Aorta (tissue), 5 donors: ENCODE measurements at regions not wholly inside any gene's neighbourhood (a gene's known extent, or its start where the extent isn't known, plus 50 kb on each side); places are given as distances from the start of the nearest gene placed in this dataset.

Source experiments
- ATAC-seq: fragments of 200-7000 bp; cut with Tn5 transposase; one replicate; pipeline ENCODE4 v1.9.1; 2022; ENCODE audit warnings: moderate library complexity; ENCODE audit not compliant: low FRiP score
- DNase-seq, 2 donors: peaks; one replicate each; pipeline ENCODE4 v3.0.0-alpha.2; 2020
- H3K27ac ChIP-seq, 2 donors: one replicate each; pipeline ENCODE4 v1.5.1; 2013; ENCODE audit warnings: low read length in 2 of 2, mild to moderate bottlenecking in 2 of 2, moderate library complexity in 2 of 2, control low read depth in 1 of 2, inconsistent platforms in 1 of 2, low read depth in 1 of 2
- H3K27me3 ChIP-seq, 2 donors: one replicate each; pipeline ENCODE4 v1.6.1; 2013; ENCODE audit warnings: control low read depth in 1 of 2, low read length in 1 of 2, mild to moderate bottlenecking in 1 of 2, moderate library complexity in 1 of 2; ENCODE audit not compliant: insufficient read depth in 2 of 2, control insufficient read depth in 1 of 2
- H3K36me3 ChIP-seq, 2 donors: one replicate each; pipeline ENCODE4 v1.6.1; 2013; ENCODE audit warnings: control low read depth in 1 of 2, low read length in 1 of 2, mild to moderate bottlenecking in 1 of 2; ENCODE audit not compliant: insufficient read depth in 2 of 2, control insufficient read depth in 1 of 2
- H3K4me1 ChIP-seq, 2 donors: one replicate each; pipeline ENCODE4 v1.6.1; 2013; ENCODE audit warnings: low read length in 2 of 2, control low read depth in 1 of 2, mild to moderate bottlenecking in 1 of 2, moderate library complexity in 1 of 2; ENCODE audit not compliant: insufficient read depth in 2 of 2, control insufficient read depth in 1 of 2
- H3K4me3 ChIP-seq, 2 donors: one replicate each; pipeline ENCODE4 v1.5.1; 2013; ENCODE audit warnings: low read length in 2 of 2, control low read depth in 1 of 2, mild to moderate bottlenecking in 1 of 2
- H3K9me3 ChIP-seq: one replicate; pipeline ENCODE4 v1.6.1; 2013; ENCODE audit warnings: mild to moderate bottlenecking, low read length; ENCODE audit not compliant: control insufficient read depth
- WGBS, 2 donors: extraction: QIAGEN DNeasy Blood & Tissue Kit; methylation state at CpG; one replicate each; pipeline ENCODE4 v1.1.7; 2013; 5-methylcytosine and 5-hydroxymethylcytosine counted together
- intact Hi-C, 2 donors: fragments of 100-400 bp; cut with DNase I; formaldehyde crosslinking; loops; one replicate each; pipeline versions ENCODE4 v1.14.2 to v1.15.0; 2022
- donor health status: healthy with polysubstance abuse.
- donor health status: Bipolar disorder and iron deficiency.
- donor health status: DM: no; HTN: no; CAD: no.
- donor health status: DM: no; HTN: no; CAD: no.
- donor health status: DM: yes; HTN: yes; CAD: no.

DNA sequence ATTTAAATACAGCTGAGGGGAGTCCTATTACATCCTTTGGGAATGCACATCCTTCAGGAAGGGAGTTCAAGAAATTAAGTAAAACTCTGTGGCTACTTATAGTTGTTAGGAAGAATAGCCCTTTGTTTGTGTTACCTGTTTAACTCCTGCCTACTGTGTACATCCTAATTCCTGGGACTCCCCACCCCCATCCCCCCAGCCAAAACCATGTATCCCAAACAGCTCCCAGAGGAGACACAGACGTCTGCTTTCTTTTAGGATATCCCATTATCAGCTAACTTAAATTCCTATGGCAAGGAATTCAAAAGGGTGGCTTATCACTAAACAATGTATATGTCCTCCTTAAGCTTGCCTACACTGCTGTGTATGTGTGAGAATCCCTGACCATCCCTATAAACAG lies 581.7 kb downstream of the DIPK2A start:
- Histone ChIP-seq H3K4me1 (no peaks in the 10 kb centered on the region), H3K4me3 (no peak overlapping the region), H3K36me3 (no peaks in the 10 kb centered on the region), H3K27me3 (no peaks in the 10 kb centered on the region), H3K27ac (no peak overlapping the region), H3K9me3 (no peaks in the 10 kb centered on the region)
- DNase-seq = no peak
- WGBS, 2 donors = 72 to 81% methylated on average over 1 of the region's 1 CpG
- intact Hi-C loops = no loop called here
- no peak for ATAC-seq

DNA sequence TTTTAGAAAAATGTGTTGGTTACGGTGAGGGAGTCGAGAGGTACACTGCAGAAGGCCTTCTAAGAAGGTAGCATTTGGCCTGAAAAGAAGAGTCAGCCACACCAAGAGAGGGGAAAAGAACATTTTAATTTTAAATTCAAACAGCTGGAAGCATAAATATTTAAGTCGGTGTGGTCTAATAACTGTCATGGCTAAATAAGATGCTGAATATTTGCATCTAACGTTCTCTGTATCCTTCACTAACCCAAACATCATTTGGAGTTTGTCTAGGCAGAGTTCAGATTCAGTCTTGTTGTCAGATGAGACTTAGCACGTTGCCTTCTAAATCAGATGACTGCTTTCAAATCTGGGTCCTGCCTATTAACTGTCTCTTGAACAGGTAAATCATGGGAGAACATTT lies 583.3 kb downstream of the DIPK2A start:
- no peaks in the 10 kb centered on the region for H3K27me3 ChIP-seq
- ATAC-seq = no peak
- no peaks in the 10 kb centered on the region for H3K36me3 ChIP-seq
- 77 to 88% methylated on average over 5 of the region's 5 CpGs for WGBS, 2 donors
- H3K4me1 ChIP-seq = no peaks in the 10 kb centered on the region
- H3K27ac ChIP-seq = no peak overlapping the region
- intact Hi-C loops = no loop called here
- no peak overlapping the region for H3K4me3 ChIP-seq
- H3K9me3 ChIP-seq = no peaks in the 10 kb centered on the region
- DNase-seq = no peak

DNA sequence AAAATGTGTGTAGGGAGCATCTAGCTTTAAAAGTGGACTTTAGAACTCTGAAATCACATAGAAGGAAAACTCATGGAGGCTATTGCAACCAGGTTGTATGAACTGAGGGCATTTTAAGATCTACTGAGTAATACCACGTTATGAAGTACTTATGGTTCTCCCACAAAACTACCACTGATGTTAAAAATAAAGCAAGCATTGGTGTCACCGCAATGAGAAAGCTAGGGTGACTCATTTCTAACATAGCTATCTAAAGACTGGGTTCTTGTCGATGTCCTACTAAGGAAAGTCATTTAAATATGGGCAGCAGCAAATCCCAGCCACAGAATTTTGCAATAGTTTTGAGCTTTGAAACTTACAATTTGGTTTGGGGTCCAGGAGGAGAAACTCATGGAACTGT lies 584.8 kb downstream of the DIPK2A start:
- Histone ChIP-seq H3K9me3 (no peaks in the 10 kb centered on the region), H3K36me3 (no peaks in the 10 kb centered on the region), H3K4me3 (no peak overlapping the region), H3K27ac (no peak overlapping the region), H3K4me1 (no peaks in the 10 kb centered on the region), H3K27me3 (no peaks in the 10 kb centered on the region)
- no peak for DNase-seq
- intact Hi-C loops = no loop called here
- ATAC-seq = no peak
- WGBS, 2 donors = 73 to 79% methylated on average over 3 of the region's 3 CpGs

DNA sequence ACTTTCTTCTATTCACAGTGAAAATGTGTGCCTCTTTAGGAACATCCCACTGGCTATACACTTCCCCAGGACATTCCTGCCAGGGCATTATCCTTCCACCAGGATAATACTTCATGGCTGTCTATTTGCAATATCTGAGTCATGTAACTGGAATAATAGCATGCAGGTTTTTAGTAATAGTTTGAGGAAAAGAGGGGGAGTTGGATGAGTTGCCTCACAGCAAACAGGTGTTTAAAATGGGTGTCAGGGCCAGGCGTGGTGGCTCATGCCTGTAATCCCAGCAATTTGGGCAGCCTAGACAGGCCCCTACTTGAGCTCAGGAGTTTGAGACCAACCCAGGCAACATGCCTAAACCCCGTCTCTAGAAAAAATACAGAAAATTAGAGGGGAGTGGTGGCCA lies 585.9 kb downstream of the DIPK2A start:
- intact Hi-C loops = no loop called here
- Histone ChIP-seq H3K27me3 (no peaks in the 10 kb centered on the region), H3K36me3 (no peaks in the 10 kb centered on the region), H3K27ac (no peak overlapping the region), H3K4me1 (no peaks in the 10 kb centered on the region), H3K9me3 (no peaks in the 10 kb centered on the region), H3K4me3 (no peak overlapping the region)
- DNase-seq = no peak
- no peak for ATAC-seq
- WGBS, 2 donors = 98 to 100% methylated on average over 2 of the region's 2 CpGs

DNA sequence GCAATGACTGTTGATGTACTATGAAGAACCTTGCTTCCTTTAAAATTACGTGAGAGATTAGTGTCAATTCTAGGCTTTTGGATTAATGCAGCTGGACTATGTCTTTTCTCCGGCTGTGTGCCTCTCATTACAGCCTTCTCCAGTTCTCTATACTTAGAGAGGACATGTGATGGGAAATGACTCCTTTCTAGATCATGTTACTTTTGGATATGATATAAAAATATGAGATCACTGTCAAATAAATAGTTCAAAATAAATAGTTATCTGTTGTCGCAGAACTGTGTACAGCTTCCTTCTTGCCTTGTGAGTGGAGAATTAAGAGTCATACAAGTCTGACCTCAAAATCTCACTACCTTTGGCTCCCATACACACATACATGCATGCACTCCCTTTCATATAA lies 592.4 kb downstream of the DIPK2A start:
- 37 to 46% methylated on average over 3 of the region's 3 CpGs for WGBS, 2 donors
- ATAC-seq = no peak
- Histone ChIP-seq H3K36me3 (no peaks in the 10 kb centered on the region), H3K4me1 (no peaks in the 10 kb centered on the region), H3K9me3 (no peaks in the 10 kb centered on the region), H3K27me3 (no peaks in the 10 kb centered on the region), H3K4me3 (no peak overlapping the region), H3K27ac (no peak overlapping the region)
- no peak for DNase-seq
- intact Hi-C loops = no loop called here

DNA sequence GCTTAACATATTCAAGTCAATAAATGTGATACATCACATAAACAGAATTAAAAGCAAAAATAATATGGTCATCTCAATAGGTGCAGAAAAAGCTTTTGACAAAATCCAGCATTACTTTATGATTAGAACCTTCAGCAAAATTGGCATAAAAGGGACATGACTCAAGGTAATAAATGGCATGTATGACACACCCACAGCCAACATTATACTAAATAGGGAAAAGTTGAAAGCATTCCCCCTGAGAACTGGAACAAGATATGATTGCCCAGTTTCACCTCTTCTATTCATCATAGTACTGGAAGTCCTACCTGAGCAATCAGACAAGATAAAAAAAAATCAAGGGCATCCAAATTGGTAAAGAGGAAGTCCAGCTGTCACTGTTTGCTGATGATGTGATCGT lies 594.7 kb downstream of the DIPK2A start:
- WGBS, 2 donors = 97 to 98% methylated on average over 1 of the region's 1 CpG
- Histone ChIP-seq H3K36me3 (no peaks in the 10 kb centered on the region), H3K27me3 (no peaks in the 10 kb centered on the region), H3K27ac (no peak overlapping the region), H3K4me3 (no peak overlapping the region), H3K9me3 (no peaks in the 10 kb centered on the region), H3K4me1 (no peaks in the 10 kb centered on the region)
- intact Hi-C loops = no loop called here
- ATAC-seq (no peak), DNase-seq (no peak)

DNA sequence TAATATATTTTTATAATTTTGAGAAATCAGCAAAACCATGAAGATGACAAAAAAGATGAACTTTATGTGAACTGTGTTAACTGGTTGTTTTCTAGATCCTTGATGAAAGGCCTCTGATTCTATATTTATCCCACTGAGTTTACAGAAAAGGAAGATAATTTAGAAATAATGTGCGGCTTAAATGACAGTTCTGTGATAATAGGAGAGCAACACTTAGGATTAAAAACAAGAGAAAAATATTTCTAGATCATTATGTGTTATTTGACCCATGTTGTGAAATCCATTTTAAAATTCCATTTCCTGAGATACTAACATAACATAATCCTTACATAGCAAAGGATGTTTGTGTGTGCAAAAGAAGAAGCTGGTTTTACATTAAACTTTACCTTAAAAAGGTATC lies 598.0 kb downstream of the DIPK2A start:
- no peaks in the 10 kb centered on the region for H3K36me3 ChIP-seq
- 84 to 90% methylated on average over 1 of the region's 1 CpG for WGBS, 2 donors
- DNase-seq (no peak), ATAC-seq (no peak)
- no peaks in the 10 kb centered on the region for H3K4me1 ChIP-seq
- no peaks in the 10 kb centered on the region for H3K27me3 ChIP-seq
- intact Hi-C loops = no loop called here
- H3K9me3 ChIP-seq = no peaks in the 10 kb centered on the region
- no peak overlapping the region for H3K27ac ChIP-seq
- H3K4me3 ChIP-seq = no peak overlapping the region

DNA sequence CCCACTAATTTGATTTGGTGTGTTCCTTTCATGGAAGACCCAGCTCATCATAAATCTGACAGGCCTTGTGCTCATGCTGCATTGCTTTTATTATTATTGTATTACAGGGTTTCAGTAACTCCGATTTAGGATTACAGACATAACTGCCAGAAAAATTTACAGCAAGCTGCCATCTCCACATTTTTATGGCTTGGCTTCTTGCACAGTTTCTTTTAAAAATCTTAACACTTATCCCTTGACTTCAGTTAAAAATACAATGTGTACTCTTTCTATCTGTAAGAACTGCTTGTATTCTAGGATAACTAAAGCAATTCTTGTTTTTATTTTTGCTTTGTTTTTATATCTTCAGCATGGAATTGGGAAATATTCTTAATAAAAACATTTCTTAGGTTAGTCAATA lies 612.2 kb downstream of the DIPK2A start:
- H3K9me3 ChIP-seq = no peaks in the 10 kb centered on the region
- intact Hi-C loops = no loop called here
- H3K27ac ChIP-seq = no peak overlapping the region
- DNase-seq (no peak), ATAC-seq (no peak)
- H3K36me3 ChIP-seq = no peaks in the 10 kb centered on the region
- no peaks in the 10 kb centered on the region for H3K4me1 ChIP-seq
- H3K4me3 ChIP-seq = no peak overlapping the region
- WGBS, 2 donors = 35 to 50% methylated on average over 1 of the region's 1 CpG
- H3K27me3 ChIP-seq = no peaks in the 10 kb centered on the region

DNA sequence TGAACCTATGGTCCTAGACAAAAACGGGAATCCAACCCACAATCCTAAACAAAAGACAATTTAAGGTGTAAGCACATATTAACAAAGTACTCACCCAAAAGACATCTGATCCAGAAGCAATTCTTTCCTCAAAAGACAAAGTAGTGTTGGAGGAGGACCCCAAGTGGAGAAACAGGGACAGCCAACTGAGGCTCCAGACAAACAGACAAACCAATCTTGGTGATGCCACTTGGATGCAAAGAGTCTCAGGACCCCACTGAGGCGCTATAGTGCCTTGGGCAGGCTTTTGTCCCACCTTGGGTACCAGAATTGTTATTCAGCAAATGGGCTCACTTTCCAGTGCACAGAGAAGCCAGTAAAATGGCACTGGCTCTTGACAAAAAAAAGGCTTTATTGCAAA lies 613.8 kb downstream of the DIPK2A start:
- H3K9me3 ChIP-seq = no peaks in the 10 kb centered on the region
- no peak for ATAC-seq
- H3K4me1 ChIP-seq = no peaks in the 10 kb centered on the region
- DNase-seq = no peak
- H3K4me3 ChIP-seq = no peak overlapping the region
- no peaks in the 10 kb centered on the region for H3K27me3 ChIP-seq
- 96 to 100% methylated on average over 2 of the region's 2 CpGs for WGBS, 2 donors
- intact Hi-C loops = no loop called here
- H3K27ac ChIP-seq = no peak overlapping the region
- no peaks in the 10 kb centered on the region for H3K36me3 ChIP-seq
